OCI-LY1 (cell line): ENCODE measurements at regions not wholly inside any gene's neighbourhood (a gene's known extent, or its start where the extent isn't known, plus 50 kb on each side); places are given as distances from the start of the nearest gene placed in this dataset.

ENCODE experiments used
- CTCF ChIP-seq: fragments of 200-600 bp; sonication (generic), shearing (Covaris generic); IDR thresholded peaks from 2 replicates; pipeline ENCODE4 v1.5.1; 2017; ENCODE audit warnings: mild to moderate bottlenecking, antibody characterized with exemption, low read length, moderate library complexity, mixed read lengths
- EZH2 ChIP-seq: fragments of 200-600 bp; sonication (generic), shearing (Covaris generic); IDR thresholded peaks from 2 replicates; pipeline ENCODE4 v1.8.0; 2017; ENCODE audit warnings: borderline replicate concordance, mixed run types, mild to moderate bottlenecking, antibody characterized with exemption, low read length, moderate library complexity, mixed read lengths

- TF ChIP-seq CTCF (no peak), EZH2 (no peak)
Observed at GRCh38 chr15:79560384-79560783, 128.2 kb downstream of the MINAR1 start.
